Prostate gland (tissue), 2 donors: ENCODE measurements at regions not wholly inside any gene's neighbourhood (a gene's known extent, or its start where the extent isn't known, plus 50 kb on each side); places are given as distances from the start of the nearest gene placed in this dataset.

Experiments
- CTCF ChIP-seq, 4 experiments: fragments of 200-600 bp in 2 of 4; fragments of 450-650 bp in 2 of 4; sonication (generic) in 2 of 4; IDR thresholded peaks; 1 replicate in 3 of 4; 2 replicates in 1 of 4; pipeline ENCODE4 v1.5.1; 2016 to 2019; ENCODE audit warnings: antibody characterized with exemption in 4 of 4, mild to moderate bottlenecking in 2 of 4, moderate library complexity in 2 of 4
- POLR2A ChIP-seq: fragments of 450-650 bp; IDR thresholded peaks from one replicate; pipeline ENCODE4 v1.6.1; 2016; ENCODE audit warnings: antibody characterized with exemption, mild to moderate bottlenecking
- POLR2AphosphoS5 ChIP-seq: sonication (generic); formaldehyde crosslinking; IDR thresholded peaks from one replicate; pipeline ENCODE4 v1.6.1; 2017; ENCODE audit warnings: antibody characterized with exemption

GRCh38 chr2:12950174-12950573, 233.4 kb downstream of the TRIB2 start:
- TF ChIP-seq POLR2A (no peak), CTCF (IDR thresholded peaks at IDR 0.05) (no peak), POLR2AphosphoS5 (no peak)
